Liver (tissue), 7 donors: ENCODE measurements at regions not wholly inside any gene's neighbourhood (a gene's known extent, or its start where the extent isn't known, plus 50 kb on each side); places are given as distances from the start of the nearest gene placed in this dataset.

Experiments
- DNase-seq: peaks from one replicate; pipeline ENCODE4 v3.0.0-alpha.2; 2017; ENCODE audit warnings: low spot score
- H3K27ac ChIP-seq, 2 donors: one replicate each; pipeline ENCODE4 v1.7.0; 2013; ENCODE audit warnings: inconsistent platforms in 2 of 2, low read length in 2 of 2, control low read depth in 1 of 2, low read depth in 1 of 2, mild to moderate bottlenecking in 1 of 2
- H3K27me3 ChIP-seq, 4 donors: one replicate each; pipeline versions ENCODE4 v1.6.1 to v1.7.0; 2013; ENCODE audit warnings: low read length in 3 of 4, inconsistent platforms in 1 of 4, mild to moderate bottlenecking in 1 of 4, moderate library complexity in 1 of 4; ENCODE audit not compliant: control insufficient read depth in 4 of 4, insufficient read depth in 4 of 4
- H3K36me3 ChIP-seq, 4 donors: one replicate each; pipeline versions ENCODE4 v1.6.1 to v1.7.0; 2013; ENCODE audit warnings: low read length in 3 of 4, mild to moderate bottlenecking in 3 of 4, low read depth in 1 of 4, moderate library complexity in 1 of 4; ENCODE audit not compliant: control insufficient read depth in 4 of 4, insufficient read depth in 3 of 4
- H3K4me1 ChIP-seq, 4 donors: one replicate each; pipeline versions ENCODE4 v1.6.1 to v1.7.0; 2013; ENCODE audit warnings: low read length in 3 of 4, mild to moderate bottlenecking in 3 of 4, moderate library complexity in 1 of 4; ENCODE audit not compliant: control insufficient read depth in 4 of 4, insufficient read depth in 4 of 4
- H3K4me3 ChIP-seq, 3 donors: one replicate each; pipeline versions ENCODE4 v1.6.1 to v1.7.0; 2013; ENCODE audit warnings: low read length in 3 of 3, control low read depth in 1 of 3, low read depth in 1 of 3, mild to moderate bottlenecking in 1 of 3
- H3K9ac ChIP-seq, 2 donors: one replicate each; pipeline ENCODE4 v1.7.0; 2013; ENCODE audit warnings: low read length in 2 of 2, mild to moderate bottlenecking in 2 of 2, moderate library complexity in 2 of 2, control low read depth in 1 of 2, low read depth in 1 of 2
- H3K9me3 ChIP-seq, 4 donors: one replicate each; pipeline versions ENCODE4 v1.6.1 to v1.7.0; 2013; ENCODE audit warnings: low read length in 3 of 4; ENCODE audit not compliant: control insufficient read depth in 4 of 4
- ATF3 ChIP-seq: IDR thresholded peaks from 2 replicates; pipeline ENCODE4 v1.6.1; 2016; ENCODE audit warnings: antibody characterized with exemption
- GABPA ChIP-seq, 2 donors: IDR thresholded peaks in 1 of 2; conservative IDR thresholded peaks in 1 of 2; 2 replicates each; pipeline ENCODE4 v1.6.1; 2016; ENCODE audit warnings: antibody characterized with exemption in 2 of 2, mild to moderate bottlenecking in 1 of 2, moderate library complexity in 1 of 2
- HNF4A ChIP-seq, 2 donors: conservative IDR thresholded peaks; 2 replicates each; pipeline ENCODE4 v1.6.1; 2016; ENCODE audit warnings: antibody characterized with exemption in 2 of 2, mild to moderate bottlenecking in 2 of 2
- HNF4G ChIP-seq: IDR thresholded peaks from 2 replicates; pipeline ENCODE4 v1.6.1; 2016; ENCODE audit warnings: antibody characterized with exemption
- NR2F2 ChIP-seq: IDR thresholded peaks from 2 replicates; pipeline ENCODE4 v1.6.1; 2016; ENCODE audit warnings: antibody characterized with exemption
- RAD21 ChIP-seq, 2 donors: IDR thresholded peaks; 2 replicates each; pipeline ENCODE4 v1.6.1; 2016; ENCODE audit warnings: antibody characterized with exemption in 2 of 2, mild to moderate bottlenecking in 2 of 2
- REST ChIP-seq: IDR thresholded peaks from 2 replicates; pipeline ENCODE4 v1.6.1; 2016; ENCODE audit warnings: antibody characterized with exemption, mild to moderate bottlenecking
- ZBTB33 ChIP-seq: IDR thresholded peaks from 2 replicates; pipeline ENCODE4 v1.6.1; 2016; ENCODE audit warnings: antibody characterized with exemption
- WGBS: extraction: QIAGEN DNeasy Blood & Tissue Kit; methylation state at CpG from one replicate; pipeline ENCODE4 v1.1.7; 2013; 5-methylcytosine and 5-hydroxymethylcytosine counted together
- donor health status: healthy.
- donor health status: healthy.
- donor health status: healthy.
- donor health status: healthy.

- no peak for TF ChIP-seq REST
Measured at GRCh38 chr1:199955235-199955634, 72.3 kb upstream of the NR5A2 start (continued).

- Histone ChIP-seq H3K36me3 (no peaks in the 10 kb centered on the region), H3K9me3 (no peaks in the 10 kb centered on the region), H3K9ac (no peak overlapping the region), H3K27ac (no peak overlapping the region), H3K4me1 (no peaks in the 10 kb centered on the region), H3K4me3 (no peak overlapping the region), H3K27me3 (no peaks in the 10 kb centered on the region)
- DNase-seq: no peak
- peak; percentile 38 to 47 for TF ChIP-seq RAD21 (IDR thresholded peaks at IDR 0.05)
- TF ChIP-seq GABPA (IDR thresholded peaks at IDR 0.05 in 1 of 2, conservative IDR thresholded peaks at IDR 0.05 in 1 of 2): no peak
- 79% methylated on average over 4 of the region's 4 CpGs for WGBS
Measured at GRCh38 chr1:199956005-199956404, 71.5 kb upstream of the NR5A2 start.

GRCh38 chr1:199959033-199959774, 68.3 kb upstream of the NR5A2 start:
- no peak for DNase-seq
- Histone ChIP-seq H3K27ac (no peak overlapping the region), H3K9me3 (no peaks in the 10 kb centered on the region), H3K4me1 (no peaks in the 10 kb centered on the region), H3K4me3 (no peak overlapping the region), H3K27me3 (no peaks in the 10 kb centered on the region), H3K9ac (no peak overlapping the region), H3K36me3 (no peaks in the 10 kb centered on the region)
- 97% methylated on average over 29 of the region's 29 CpGs for WGBS
- no peak for TF ChIP-seq HNF4A (conservative IDR thresholded peaks at IDR 0.05)
- TF ChIP-seq HNF4G: no peak
- TF ChIP-seq ZBTB33: no peak
- TF ChIP-seq ATF3: no peak

- Histone ChIP-seq H3K9ac (no peak overlapping the region), H3K9me3 (no peaks in the 10 kb centered on the region), H3K27ac (no peak overlapping the region), H3K4me1 (no peaks in the 10 kb centered on the region), H3K36me3 (no peaks in the 10 kb centered on the region), H3K4me3 (no peak overlapping the region), H3K27me3 (no peaks in the 10 kb centered on the region)
- DNase-seq: no peak
- TF ChIP-seq NR2F2: no peak
- 98% methylated on average over 19 of the region's 19 CpGs for WGBS
Measured at GRCh38 chr1:199959775-199960110, 67.8 kb upstream of the NR5A2 start.
